Pancreas (tissue), 10 donors: ENCODE measurements at regions not wholly inside any gene's neighbourhood (a gene's known extent, or its start where the extent isn't known, plus 50 kb on each side); places are given as distances from the start of the nearest gene placed in this dataset.
A peak's percentile ranks its signal among the peaks of the same experiment; 100 is the strongest.

ENCODE experiments used
- ATAC-seq, 4 donors: fragments of 200-7000 bp; cut with Tn5 transposase; one replicate each; pipeline versions ENCODE4 v1.8.0 to v1.9.1; 2020; ENCODE audit warnings: mild to moderate bottlenecking in 4 of 4, moderate library complexity in 4 of 4
- DNase-seq, 6 donors: peaks; one replicate each; pipeline ENCODE4 v3.0.0-alpha.2; 2020
- FAIRE-seq: peaks from 2 replicates; lab custom pipeline; 2012; peaks lifted over from hg19 to GRCh38; lab: Jason Lieb, UNC
- H3K27ac ChIP-seq, 4 donors: fragments of 200-600 bp; sonication (generic); 1 replicate in 3 of 4; 2 replicates in 1 of 4; pipeline versions ENCODE4 v1.5.0 to v1.8.0; 2020
- H3K27me3 ChIP-seq, 4 donors: fragments of 200-600 bp; one replicate each; pipeline ENCODE4 v1.8.0; 2021
- H3K36me3 ChIP-seq, 3 donors: fragments of 200-600 bp; sonication (generic) in 1 of 3; one replicate each; pipeline versions ENCODE4 v1.5.0 to v1.8.0; 2020 to 2021
- H3K4me1 ChIP-seq, 3 donors: fragments of 200-600 bp; one replicate each; pipeline ENCODE4 v1.8.0; 2021
- H3K4me3 ChIP-seq, 4 donors: fragments of 200-600 bp; sonication (generic) in 2 of 4; one replicate each; pipeline versions ENCODE4 v1.5.0 to v1.8.0; 2020 to 2021
- H3K9me3 ChIP-seq, 4 donors: fragments of 200-600 bp; one replicate each; pipeline ENCODE4 v1.8.0; 2021
- CTCF ChIP-seq, 4 donors: fragments of 200-600 bp; sonication (generic) in 3 of 4; IDR thresholded peaks; one replicate each; pipeline versions ENCODE4 v1.5.0 to v1.8.0; 2021; ENCODE audit warnings: antibody characterized with exemption in 4 of 4
- WGBS, 2 donors: extraction: QIAGEN DNeasy Blood & Tissue Kit; methylation state at CpG; one replicate each; pipeline ENCODE4 v1.1.7; 2013; 5-methylcytosine and 5-hydroxymethylcytosine counted together
- intact Hi-C, 3 donors: fragments of 100-400 bp; cut with DNase I; formaldehyde crosslinking; loops; one replicate each; pipeline versions ENCODE4 v1.11.1 to v1.14.2; 2022
- donor health status: healthy with polysubstance abuse.
- donor health status: DM: no; HTN: no; CAD: no; lungs with moderate emphysema.
- donor health status: DM: no; HTN: no; CAD: no.
- donor health status: control.
- donor health status: control.
- donor health status: Bipolar disorder and iron deficiency.
- donor health status: DM: yes; HTN: yes; CAD: no.
- donor health status: DM: no; HTN: no; CAD: no.
- donor health status: DM: no; HTN: no; CAD: no.
- donor health status: DM: yes; HTN: yes; CAD: no.

GRCh38 chr2:64327510-64328414 is 126.2 kb upstream of the LGALSL start:
- peak in 3 of 4 donors; percentile 57 to 67 (median 66) for ATAC-seq
- H3K36me3 ChIP-seq = no peaks in the 10 kb centered on the region
- no peak for FAIRE-seq
- no peaks in the 10 kb centered on the region for H3K9me3 ChIP-seq
- H3K4me3 ChIP-seq = no peak overlapping the region
- no peak overlapping the region for H3K27ac ChIP-seq
- 63 to 64% methylated on average over 16 of the region's 16 CpGs for WGBS, 2 donors
- DNase-seq = no peak
- intact Hi-C loops = no loop called here
- no peaks in the 10 kb centered on the region for H3K4me1 ChIP-seq
- H3K27me3 ChIP-seq = no peaks in the 10 kb centered on the region
- TF ChIP-seq CTCF (IDR thresholded peaks at IDR 0.05) = peak in 1 of 4 donors; percentile 12

- intact Hi-C loops = no loop called here
- no peaks in the 10 kb centered on the region for H3K27me3 ChIP-seq
- no peaks in the 10 kb centered on the region for H3K36me3 ChIP-seq
- WGBS, 2 donors = 70 to 76% methylated on average over 8 of the region's 8 CpGs
- H3K4me3 ChIP-seq = no peak overlapping the region
- ATAC-seq (no peak), DNase-seq (no peak), FAIRE-seq (no peak)
- H3K27ac ChIP-seq = no peak overlapping the region
- no peaks in the 10 kb centered on the region for H3K9me3 ChIP-seq
- TF ChIP-seq CTCF (IDR thresholded peaks at IDR 0.05) = no peak
- no peaks in the 10 kb centered on the region for H3K4me1 ChIP-seq
Measured at GRCh38 chr2:64328415-64328722, 125.6 kb upstream of the LGALSL start.

GRCh38 chr2:64328756-64329155 is 125.2 kb upstream of the LGALSL start:
- WGBS, 2 donors = 55 to 56% methylated on average over 3 of the region's 3 CpGs
- no peaks in the 10 kb centered on the region for H3K36me3 ChIP-seq
- no peak overlapping the region for H3K4me3 ChIP-seq
- no peaks in the 10 kb centered on the region for H3K27me3 ChIP-seq
- no peak for ATAC-seq
- TF ChIP-seq CTCF (IDR thresholded peaks at IDR 0.05) = no peak
- H3K27ac ChIP-seq = no peak overlapping the region
- no peak for FAIRE-seq
- DNase-seq = no peak
- intact Hi-C loops = no loop called here
- no peaks in the 10 kb centered on the region for H3K9me3 ChIP-seq
- H3K4me1 ChIP-seq = no peaks in the 10 kb centered on the region

GRCh38 chr2:64329848-64330247 is 124.1 kb upstream of the LGALSL start:
- ATAC-seq = peak in 3 of 4 donors; percentile 27 to 50 (median 29)
- Histone ChIP-seq H3K9me3 (no peaks in the 10 kb centered on the region), H3K36me3 (no peaks in the 10 kb centered on the region), H3K4me1 (no peaks in the 10 kb centered on the region), H3K27me3 (no peaks in the 10 kb centered on the region), H3K4me3 (no peak overlapping the region), H3K27ac (peak overlapping the region in 2 of 4 donors; percentile 17 to 35)
- no peak for TF ChIP-seq CTCF (IDR thresholded peaks at IDR 0.05)
- DNase-seq = no peak
- intact Hi-C loops = loop anchor here in 2 of 3 donors (5.0 to 10.0 kb wide), 3 partner anchors 157 to 535 kb away; no protein-coding TSS in a partner anchor
- WGBS, 2 donors = 37 to 46% methylated on average over 2 of the region's 2 CpGs
- no peak for FAIRE-seq
